WTC11 (cell line): ENCODE measurements at regions not wholly inside any gene's neighbourhood (a gene's known extent, or its start where the extent isn't known, plus 50 kb on each side); places are given as distances from the start of the nearest gene placed in this dataset.

Experiments used
- ATAC-seq: fragments of 200-7000 bp; cut with Tn5 transposase; 2 replicates; pipeline ENCODE4 v1.10.0; 2021; ENCODE audit warnings: mild to moderate bottlenecking, moderate library complexity
- CTCF ChIA-PET: fragments of 300-600 bp; sonication (Branson Sonifier 250); formaldehyde crosslinking; loops from one replicate; lab custom pipeline; 2021; ENCODE audit warnings: antibody characterized with exemption; lab: Charles Lee
- POLR2A ChIA-PET: fragments of 350-600 bp; sonication (Branson Sonifier 250); formaldehyde crosslinking; loops from one replicate; lab custom pipeline; 2021; ENCODE audit warnings: antibody characterized with exemption; lab: Charles Lee
- DNase-seq: peaks from one replicate; pipeline ENCODE4 v3.0.0; 2021; ENCODE audit warnings: low spot score
- H3K27ac Mint-ChIP-seq: 2 replicates; pipeline ENCODE4 v1.8.0; 2021; ENCODE audit warnings: mixed read lengths
- H3K27me3 Mint-ChIP-seq: 2 replicates; pipeline ENCODE4 v1.8.0; 2021; ENCODE audit warnings: low read depth, mild to moderate bottlenecking, moderate library complexity, mixed read lengths
- H3K36me3 Mint-ChIP-seq: 2 replicates; pipeline ENCODE4 v1.8.0; 2021; ENCODE audit warnings: mixed read lengths
- H3K4me1 Mint-ChIP-seq: 2 replicates; pipeline ENCODE4 v1.8.0; 2022; ENCODE audit warnings: mixed read lengths
- H3K4me3 Mint-ChIP-seq: 2 replicates; pipeline ENCODE4 v1.8.0; 2021; ENCODE audit warnings: mild to moderate bottlenecking, moderate library complexity, mixed read lengths
- H3K9me3 Mint-ChIP-seq: 2 replicates; pipeline ENCODE4 v1.8.0; 2021; ENCODE audit warnings: mixed read lengths
- ATF1 ChIP-seq: sonication (generic); formaldehyde crosslinking; IDR thresholded peaks from 2 replicates; pipeline ENCODE4 v1.8.1; 2023; ENCODE audit warnings: mild to moderate bottlenecking, moderate library complexity, missing genetic modification reagents
- FOXJ3 ChIP-seq: sonication (generic); formaldehyde crosslinking; IDR thresholded peaks from 2 replicates; pipeline ENCODE4 v1.9.0; 2021; ENCODE audit warnings: missing genetic modification reagents, mild to moderate bottlenecking, borderline replicate concordance
- GABPB1 ChIP-seq: sonication (generic); formaldehyde crosslinking; IDR thresholded peaks from 2 replicates; pipeline ENCODE4 v1.8.1; 2023; ENCODE audit warnings: mild to moderate bottlenecking, missing genetic modification reagents
- GTF2I ChIP-seq: fragments of 250-450 bp; sonication (Bioruptor Pico); conservative IDR thresholded peaks from 2 replicates; pipeline ENCODE4 v1.4.0; 2021; ENCODE audit warnings: mild to moderate bottlenecking
- MYBL2 ChIP-seq: sonication (generic); formaldehyde crosslinking; IDR thresholded peaks from 2 replicates; pipeline ENCODE4 v1.8.1; 2023; ENCODE audit warnings: mild to moderate bottlenecking, moderate library complexity, missing genetic modification reagents
- NFE2L1 ChIP-seq: sonication (generic); formaldehyde crosslinking; IDR thresholded peaks from 2 replicates; pipeline ENCODE4 v1.8.1; 2023; ENCODE audit warnings: missing genetic modification reagents
- NR1H2 ChIP-seq: sonication (generic); formaldehyde crosslinking; IDR thresholded peaks from 2 replicates; pipeline ENCODE4 v1.9.0; 2021; ENCODE audit warnings: mild to moderate bottlenecking, moderate library complexity, missing genetic modification reagents
- SOX15 ChIP-seq: fragments of 250-450 bp; sonication (Bioruptor Pico); IDR thresholded peaks from 2 replicates; pipeline ENCODE4 v1.9.0; 2021; ENCODE audit warnings: mild to moderate bottlenecking
- ZNF121 ChIP-seq: sonication (generic); formaldehyde crosslinking; IDR thresholded peaks from 2 replicates; pipeline ENCODE4 v1.8.0; 2023; ENCODE audit warnings: missing genetic modification reagents
- ZNF138 ChIP-seq: sonication (generic); formaldehyde crosslinking; conservative IDR thresholded peaks from 2 replicates; pipeline ENCODE4 v1.8.1; 2022; ENCODE audit warnings: mild to moderate bottlenecking, moderate library complexity, missing genetic modification reagents
- ZNF317 ChIP-seq: sonication (generic); formaldehyde crosslinking; IDR thresholded peaks from 2 replicates; pipeline ENCODE4 v1.8.1; 2023; ENCODE audit warnings: low read depth, mild to moderate bottlenecking, moderate library complexity, missing genetic modification reagents, borderline replicate concordance
- TF ChIP-seq, protein P1 (sequence below): sonication (generic); formaldehyde crosslinking; IDR thresholded peaks from 2 replicates; pipeline ENCODE4 v1.8.1; 2023; ENCODE audit warnings: mild to moderate bottlenecking, moderate library complexity, missing genetic modification reagents
- TF ChIP-seq, protein P2 (sequence below): fragments of 250-450 bp; sonication (Bioruptor Pico); IDR thresholded peaks from 2 replicates; pipeline ENCODE4 v1.9.0; 2021; ENCODE audit warnings: mild to moderate bottlenecking
- TF ChIP-seq, protein P3 (sequence below): sonication (generic); formaldehyde crosslinking; IDR thresholded peaks from 2 replicates; pipeline ENCODE4 v1.8.1; 2022; ENCODE audit warnings: missing genetic modification reagents, borderline replicate concordance
- TF ChIP-seq, protein P4 (sequence below): sonication (generic); formaldehyde crosslinking; IDR thresholded peaks from 2 replicates; pipeline ENCODE4 v1.8.0; 2023; ENCODE audit warnings: missing genetic modification reagents
- TF ChIP-seq, protein P5 (sequence below): sonication (generic); formaldehyde crosslinking; IDR thresholded peaks from 2 replicates; pipeline ENCODE4 v1.8.1; 2023; ENCODE audit warnings: mild to moderate bottlenecking, missing genetic modification reagents
- TF ChIP-seq, protein P6 (sequence below): fragments of 250-450 bp; sonication (Bioruptor Pico); IDR thresholded peaks from 2 replicates; pipeline ENCODE4 v1.9.0; 2021; ENCODE audit warnings: mild to moderate bottlenecking, borderline replicate concordance
- TF ChIP-seq, protein P7 (sequence below): sonication (generic); formaldehyde crosslinking; conservative IDR thresholded peaks from 2 replicates; pipeline ENCODE4 v1.8.1; 2023; ENCODE audit warnings: mild to moderate bottlenecking, low read depth, missing genetic modification reagents, moderate library complexity

DNA sequence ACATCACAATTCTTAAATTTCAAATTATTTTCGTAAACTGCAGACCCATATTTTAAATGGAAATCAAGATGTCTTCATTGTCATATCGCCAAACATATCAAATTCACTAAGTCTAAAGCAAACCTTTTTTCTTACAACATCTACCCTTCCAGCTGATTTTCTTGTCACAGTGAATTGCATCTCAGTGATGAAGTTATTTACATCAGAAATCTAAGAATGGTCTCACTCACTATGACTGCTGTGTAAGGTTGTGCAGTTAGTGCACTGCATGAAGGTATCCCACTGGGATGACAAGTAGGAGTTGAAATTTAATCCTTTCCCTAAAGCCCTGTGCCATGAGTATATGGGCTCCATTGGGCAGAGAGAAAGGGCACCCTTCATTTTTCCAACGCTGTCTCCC lies 399.4 kb upstream of the ITGA1 start:
- ChIA-PET POLR2A (no interaction called here), CTCF (no interaction called here)
- Mint-ChIP-seq H3K4me3 (no peak overlapping the region), H3K4me1 (peaks cover 12% of the 10 kb centered on the region), H3K27me3 (no peaks in the 10 kb centered on the region), H3K27ac (no peak overlapping the region), H3K9me3 (no peaks in the 10 kb centered on the region), H3K36me3 (no peaks in the 10 kb centered on the region)
- TF ChIP-seq, protein P1, sequence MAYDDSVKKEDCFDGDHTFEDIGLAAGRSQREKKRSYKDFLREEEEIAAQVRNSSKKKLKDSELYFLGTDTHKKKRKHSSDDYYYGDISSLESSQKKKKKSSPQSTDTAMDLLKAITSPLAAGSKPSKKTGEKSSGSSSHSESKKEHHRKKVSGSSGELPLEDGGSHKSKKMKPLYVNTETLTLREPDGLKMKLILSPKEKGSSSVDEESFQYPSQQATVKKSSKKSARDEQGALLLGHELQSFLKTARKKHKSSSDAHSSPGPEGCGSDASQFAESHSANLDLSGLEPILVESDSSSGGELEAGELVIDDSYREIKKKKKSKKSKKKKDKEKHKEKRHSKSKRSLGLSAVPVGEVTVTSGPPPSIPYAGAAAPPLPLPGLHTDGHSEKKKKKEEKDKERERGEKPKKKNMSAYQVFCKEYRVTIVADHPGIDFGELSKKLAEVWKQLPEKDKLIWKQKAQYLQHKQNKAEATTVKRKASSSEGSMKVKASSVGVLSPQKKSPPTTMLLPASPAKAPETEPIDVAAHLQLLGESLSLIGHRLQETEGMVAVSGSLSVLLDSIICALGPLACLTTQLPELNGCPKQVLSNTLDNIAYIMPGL (CRISPR knock-in tag) = no peak
- TF ChIP-seq, protein P2, sequence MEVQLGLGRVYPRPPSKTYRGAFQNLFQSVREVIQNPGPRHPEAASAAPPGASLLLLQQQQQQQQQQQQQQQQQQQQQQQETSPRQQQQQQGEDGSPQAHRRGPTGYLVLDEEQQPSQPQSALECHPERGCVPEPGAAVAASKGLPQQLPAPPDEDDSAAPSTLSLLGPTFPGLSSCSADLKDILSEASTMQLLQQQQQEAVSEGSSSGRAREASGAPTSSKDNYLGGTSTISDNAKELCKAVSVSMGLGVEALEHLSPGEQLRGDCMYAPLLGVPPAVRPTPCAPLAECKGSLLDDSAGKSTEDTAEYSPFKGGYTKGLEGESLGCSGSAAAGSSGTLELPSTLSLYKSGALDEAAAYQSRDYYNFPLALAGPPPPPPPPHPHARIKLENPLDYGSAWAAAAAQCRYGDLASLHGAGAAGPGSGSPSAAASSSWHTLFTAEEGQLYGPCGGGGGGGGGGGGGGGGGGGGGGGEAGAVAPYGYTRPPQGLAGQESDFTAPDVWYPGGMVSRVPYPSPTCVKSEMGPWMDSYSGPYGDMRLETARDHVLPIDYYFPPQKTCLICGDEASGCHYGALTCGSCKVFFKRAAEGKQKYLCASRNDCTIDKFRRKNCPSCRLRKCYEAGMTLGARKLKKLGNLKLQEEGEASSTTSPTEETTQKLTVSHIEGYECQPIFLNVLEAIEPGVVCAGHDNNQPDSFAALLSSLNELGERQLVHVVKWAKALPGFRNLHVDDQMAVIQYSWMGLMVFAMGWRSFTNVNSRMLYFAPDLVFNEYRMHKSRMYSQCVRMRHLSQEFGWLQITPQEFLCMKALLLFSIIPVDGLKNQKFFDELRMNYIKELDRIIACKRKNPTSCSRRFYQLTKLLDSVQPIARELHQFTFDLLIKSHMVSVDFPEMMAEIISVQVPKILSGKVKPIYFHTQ = no peak
- TF ChIP-seq ZNF138 (CRISPR knock-in tag) (no peak), GABPB1 (CRISPR knock-in tag) (no peak), SOX15 (CRISPR knock-in tag) (no peak), MYBL2 (CRISPR knock-in tag) (no peak), NR1H2 (CRISPR knock-in tag) (no peak), ATF1 (CRISPR knock-in tag) (no peak), ZNF317 (no peak), NFE2L1 (CRISPR knock-in tag) (no peak)
- TF ChIP-seq, protein P3, sequence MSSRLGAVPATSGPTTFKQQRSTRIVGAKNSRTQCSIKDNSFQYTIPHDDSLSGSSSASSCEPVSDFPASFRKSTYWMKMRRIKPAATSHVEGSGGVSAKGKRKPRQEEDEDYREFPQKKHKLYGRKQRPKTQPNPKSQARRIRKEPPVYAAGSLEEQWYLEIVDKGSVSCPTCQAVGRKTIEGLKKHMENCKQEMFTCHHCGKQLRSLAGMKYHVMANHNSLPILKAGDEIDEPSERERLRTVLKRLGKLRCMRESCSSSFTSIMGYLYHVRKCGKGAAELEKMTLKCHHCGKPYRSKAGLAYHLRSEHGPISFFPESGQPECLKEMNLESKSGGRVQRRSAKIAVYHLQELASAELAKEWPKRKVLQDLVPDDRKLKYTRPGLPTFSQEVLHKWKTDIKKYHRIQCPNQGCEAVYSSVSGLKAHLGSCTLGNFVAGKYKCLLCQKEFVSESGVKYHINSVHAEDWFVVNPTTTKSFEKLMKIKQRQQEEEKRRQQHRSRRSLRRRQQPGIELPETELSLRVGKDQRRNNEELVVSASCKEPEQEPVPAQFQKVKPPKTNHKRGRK (CRISPR knock-in tag) = no peak
- TF ChIP-seq, protein P4, sequence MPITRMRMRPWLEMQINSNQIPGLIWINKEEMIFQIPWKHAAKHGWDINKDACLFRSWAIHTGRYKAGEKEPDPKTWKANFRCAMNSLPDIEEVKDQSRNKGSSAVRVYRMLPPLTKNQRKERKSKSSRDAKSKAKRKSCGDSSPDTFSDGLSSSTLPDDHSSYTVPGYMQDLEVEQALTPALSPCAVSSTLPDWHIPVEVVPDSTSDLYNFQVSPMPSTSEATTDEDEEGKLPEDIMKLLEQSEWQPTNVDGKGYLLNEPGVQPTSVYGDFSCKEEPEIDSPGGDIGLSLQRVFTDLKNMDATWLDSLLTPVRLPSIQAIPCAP (CRISPR knock-in tag) = no peak
- TF ChIP-seq, protein P5, sequence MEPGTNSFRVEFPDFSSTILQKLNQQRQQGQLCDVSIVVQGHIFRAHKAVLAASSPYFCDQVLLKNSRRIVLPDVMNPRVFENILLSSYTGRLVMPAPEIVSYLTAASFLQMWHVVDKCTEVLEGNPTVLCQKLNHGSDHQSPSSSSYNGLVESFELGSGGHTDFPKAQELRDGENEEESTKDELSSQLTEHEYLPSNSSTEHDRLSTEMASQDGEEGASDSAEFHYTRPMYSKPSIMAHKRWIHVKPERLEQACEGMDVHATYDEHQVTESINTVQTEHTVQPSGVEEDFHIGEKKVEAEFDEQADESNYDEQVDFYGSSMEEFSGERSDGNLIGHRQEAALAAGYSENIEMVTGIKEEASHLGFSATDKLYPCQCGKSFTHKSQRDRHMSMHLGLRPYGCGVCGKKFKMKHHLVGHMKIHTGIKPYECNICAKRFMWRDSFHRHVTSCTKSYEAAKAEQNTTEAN (CRISPR knock-in tag) = no peak
- DNase-seq = no peak
- ATAC-seq = no peak

DNA sequence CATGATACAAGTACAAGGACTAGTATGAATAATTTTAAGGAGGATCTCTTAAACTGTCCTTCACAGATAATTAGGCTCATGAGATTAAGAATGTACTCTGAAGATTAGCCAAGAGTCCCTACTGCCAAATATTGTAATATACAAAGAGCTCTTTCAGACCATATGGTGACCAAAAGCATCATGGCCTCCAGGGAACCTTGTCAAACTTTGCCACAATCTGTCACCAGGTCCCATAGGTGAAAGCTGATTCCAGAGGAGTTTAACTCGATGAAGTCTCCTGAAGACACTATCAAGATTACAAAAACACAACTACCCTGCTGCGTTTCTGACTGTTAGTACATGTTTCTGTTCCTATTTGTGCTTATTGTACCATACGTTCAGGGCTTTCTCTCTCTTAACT lies 395.4 kb upstream of the ITGA1 start:
- POLR2A ChIA-PET = no interaction called here
- Mint-ChIP-seq H3K4me3 (no peak overlapping the region), H3K9me3 (peaks cover 8% of the 10 kb centered on the region), H3K4me1 (peaks cover 19% of the 10 kb centered on the region), H3K27ac (no peak overlapping the region), H3K36me3 (0 out of 2 replicates have a peak, but pooled peaks cover 3% of the 10 kb centered on the region), H3K27me3 (no peaks in the 10 kb centered on the region)
- CTCF ChIA-PET = no interaction called here
- DNase-seq (no peak), ATAC-seq (no peak)
- no peak for TF ChIP-seq ZNF121 (CRISPR knock-in tag)

DNA sequence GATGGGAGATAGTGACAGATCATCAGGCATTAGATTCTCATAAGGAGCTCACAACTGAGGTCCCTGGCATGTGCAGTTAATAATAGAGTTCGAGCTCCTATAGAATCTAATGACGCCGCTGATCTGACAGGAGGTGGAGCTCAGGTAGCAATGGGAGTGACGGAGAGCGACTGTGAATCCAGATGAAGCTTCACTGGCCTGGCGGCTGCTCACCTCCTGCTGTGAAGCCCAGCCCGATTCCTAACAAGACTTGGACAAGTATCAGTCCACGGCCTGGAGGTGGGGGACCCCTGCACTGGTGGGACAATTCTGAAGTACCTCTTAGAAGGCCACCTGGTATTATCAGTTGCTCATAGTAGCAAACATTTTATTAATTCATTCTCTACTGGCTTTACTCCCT lies 377.9 kb upstream of the ITGA1 start:
- CTCF ChIA-PET = no interaction called here
- H3K4me3 Mint-ChIP-seq = no peak overlapping the region
- no peaks in the 10 kb centered on the region; the same call in 1 of the 2 replicates for H3K27me3 Mint-ChIP-seq
- peaks cover 4% of the 10 kb centered on the region; the same call in 1 of the 2 replicates for H3K4me1 Mint-ChIP-seq
- H3K9me3 Mint-ChIP-seq = peaks cover 16% of the 10 kb centered on the region
- ATAC-seq = no peak
- POLR2A ChIA-PET = no interaction called here
- H3K36me3 Mint-ChIP-seq = peaks cover 3% of the 10 kb centered on the region; the same call in 1 of the 2 replicates
- H3K27ac Mint-ChIP-seq = no peak overlapping the region
- DNase-seq = no peak
- TF ChIP-seq GTF2I (CRISPR knock-in tag) (no peak), FOXJ3 (CRISPR knock-in tag) (no peak)
- TF ChIP-seq, protein P6, sequence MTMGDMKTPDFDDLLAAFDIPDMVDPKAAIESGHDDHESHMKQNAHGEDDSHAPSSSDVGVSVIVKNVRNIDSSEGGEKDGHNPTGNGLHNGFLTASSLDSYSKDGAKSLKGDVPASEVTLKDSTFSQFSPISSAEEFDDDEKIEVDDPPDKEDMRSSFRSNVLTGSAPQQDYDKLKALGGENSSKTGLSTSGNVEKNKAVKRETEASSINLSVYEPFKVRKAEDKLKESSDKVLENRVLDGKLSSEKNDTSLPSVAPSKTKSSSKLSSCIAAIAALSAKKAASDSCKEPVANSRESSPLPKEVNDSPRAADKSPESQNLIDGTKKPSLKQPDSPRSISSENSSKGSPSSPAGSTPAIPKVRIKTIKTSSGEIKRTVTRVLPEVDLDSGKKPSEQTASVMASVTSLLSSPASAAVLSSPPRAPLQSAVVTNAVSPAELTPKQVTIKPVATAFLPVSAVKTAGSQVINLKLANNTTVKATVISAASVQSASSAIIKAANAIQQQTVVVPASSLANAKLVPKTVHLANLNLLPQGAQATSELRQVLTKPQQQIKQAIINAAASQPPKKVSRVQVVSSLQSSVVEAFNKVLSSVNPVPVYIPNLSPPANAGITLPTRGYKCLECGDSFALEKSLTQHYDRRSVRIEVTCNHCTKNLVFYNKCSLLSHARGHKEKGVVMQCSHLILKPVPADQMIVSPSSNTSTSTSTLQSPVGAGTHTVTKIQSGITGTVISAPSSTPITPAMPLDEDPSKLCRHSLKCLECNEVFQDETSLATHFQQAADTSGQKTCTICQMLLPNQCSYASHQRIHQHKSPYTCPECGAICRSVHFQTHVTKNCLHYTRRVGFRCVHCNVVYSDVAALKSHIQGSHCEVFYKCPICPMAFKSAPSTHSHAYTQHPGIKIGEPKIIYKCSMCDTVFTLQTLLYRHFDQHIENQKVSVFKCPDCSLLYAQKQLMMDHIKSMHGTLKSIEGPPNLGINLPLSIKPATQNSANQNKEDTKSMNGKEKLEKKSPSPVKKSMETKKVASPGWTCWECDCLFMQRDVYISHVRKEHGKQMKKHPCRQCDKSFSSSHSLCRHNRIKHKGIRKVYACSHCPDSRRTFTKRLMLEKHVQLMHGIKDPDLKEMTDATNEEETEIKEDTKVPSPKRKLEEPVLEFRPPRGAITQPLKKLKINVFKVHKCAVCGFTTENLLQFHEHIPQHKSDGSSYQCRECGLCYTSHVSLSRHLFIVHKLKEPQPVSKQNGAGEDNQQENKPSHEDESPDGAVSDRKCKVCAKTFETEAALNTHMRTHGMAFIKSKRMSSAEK (CRISPR knock-in tag) = no peak
- TF ChIP-seq, protein P7, sequence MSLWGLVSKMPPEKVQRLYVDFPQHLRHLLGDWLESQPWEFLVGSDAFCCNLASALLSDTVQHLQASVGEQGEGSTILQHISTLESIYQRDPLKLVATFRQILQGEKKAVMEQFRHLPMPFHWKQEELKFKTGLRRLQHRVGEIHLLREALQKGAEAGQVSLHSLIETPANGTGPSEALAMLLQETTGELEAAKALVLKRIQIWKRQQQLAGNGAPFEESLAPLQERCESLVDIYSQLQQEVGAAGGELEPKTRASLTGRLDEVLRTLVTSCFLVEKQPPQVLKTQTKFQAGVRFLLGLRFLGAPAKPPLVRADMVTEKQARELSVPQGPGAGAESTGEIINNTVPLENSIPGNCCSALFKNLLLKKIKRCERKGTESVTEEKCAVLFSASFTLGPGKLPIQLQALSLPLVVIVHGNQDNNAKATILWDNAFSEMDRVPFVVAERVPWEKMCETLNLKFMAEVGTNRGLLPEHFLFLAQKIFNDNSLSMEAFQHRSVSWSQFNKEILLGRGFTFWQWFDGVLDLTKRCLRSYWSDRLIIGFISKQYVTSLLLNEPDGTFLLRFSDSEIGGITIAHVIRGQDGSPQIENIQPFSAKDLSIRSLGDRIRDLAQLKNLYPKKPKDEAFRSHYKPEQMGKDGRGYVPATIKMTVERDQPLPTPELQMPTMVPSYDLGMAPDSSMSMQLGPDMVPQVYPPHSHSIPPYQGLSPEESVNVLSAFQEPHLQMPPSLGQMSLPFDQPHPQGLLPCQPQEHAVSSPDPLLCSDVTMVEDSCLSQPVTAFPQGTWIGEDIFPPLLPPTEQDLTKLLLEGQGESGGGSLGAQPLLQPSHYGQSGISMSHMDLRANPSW (CRISPR knock-in tag) = no peak
